SK-N-SH (cell line): ENCODE measurements at regions not wholly inside any gene's neighbourhood (a gene's known extent, or its start where the extent isn't known, plus 50 kb on each side); places are given as distances from the start of the nearest gene placed in this dataset.

Source experiments
- GATA2 ChIP-seq: sonication (generic); formaldehyde crosslinking; IDR thresholded peaks from 2 replicates; pipeline ENCODE4 v1.5.0; 2020; ENCODE audit warnings: mild to moderate bottlenecking, missing genetic modification reagents
- NRF1 ChIP-seq: IDR thresholded peaks from 2 replicates; pipeline ENCODE4 v1.6.1; 2012; ENCODE audit warnings: low read depth, mild to moderate bottlenecking, low read length
- PBX3 ChIP-seq: IDR thresholded peaks from 2 replicates; pipeline ENCODE4; 2012
- POLR2AphosphoS5 ChIP-seq: IDR thresholded peaks from 2 replicates; pipeline ENCODE4 v1.6.1; 2012; ENCODE audit warnings: low read depth, low read length
- RCOR1 ChIP-seq: fragments of 150-350 bp; IDR thresholded peaks from 2 replicates; pipeline ENCODE4 v1.6.1; 2017; ENCODE audit warnings: antibody characterized with exemption, low read length
- REST ChIP-seq: IDR thresholded peaks from 2 replicates; pipeline ENCODE4 v1.6.1; 2012; ENCODE audit warnings: mild to moderate bottlenecking, low read depth, low read length, moderate library complexity

- TF ChIP-seq PBX3 = no peak
- TF ChIP-seq POLR2AphosphoS5 = no peak
- TF ChIP-seq NRF1 = no peak
- TF ChIP-seq REST = no peak
- TF ChIP-seq RCOR1 = no peak
- no peak for TF ChIP-seq GATA2 (CRISPR knock-in tag)
These were observed 102.0 kb downstream of the HTR5A start for GRCh38 chr7:155172141-155172540.
